ENCODE measurements at regions not wholly inside any gene's neighbourhood (a gene's known extent, or its start where the extent isn't known, plus 50 kb on each side); places are given as distances from the start of the nearest gene placed in this dataset.

DNA sequence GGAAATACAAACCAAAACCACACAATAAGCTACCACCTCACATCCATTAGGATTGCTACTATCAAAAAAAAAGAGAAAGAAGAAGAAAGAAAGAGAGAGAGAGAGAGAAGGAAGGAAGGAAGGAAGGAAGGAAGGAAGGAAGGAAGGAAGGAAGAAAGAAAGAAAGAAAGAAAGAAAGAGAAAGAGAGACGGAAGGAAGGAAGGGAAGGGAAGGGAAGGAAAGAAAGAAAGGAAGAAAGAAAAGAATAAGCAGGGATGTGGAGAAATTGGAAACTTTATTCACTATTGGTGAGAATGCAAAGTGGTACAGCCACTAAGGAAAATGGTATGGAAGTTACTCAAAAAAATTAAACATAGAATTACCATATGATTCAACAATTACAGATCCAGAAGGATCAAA lies 159.9 kb downstream of the ID4 start:
- TF ChIP-seq, protein P1, sequence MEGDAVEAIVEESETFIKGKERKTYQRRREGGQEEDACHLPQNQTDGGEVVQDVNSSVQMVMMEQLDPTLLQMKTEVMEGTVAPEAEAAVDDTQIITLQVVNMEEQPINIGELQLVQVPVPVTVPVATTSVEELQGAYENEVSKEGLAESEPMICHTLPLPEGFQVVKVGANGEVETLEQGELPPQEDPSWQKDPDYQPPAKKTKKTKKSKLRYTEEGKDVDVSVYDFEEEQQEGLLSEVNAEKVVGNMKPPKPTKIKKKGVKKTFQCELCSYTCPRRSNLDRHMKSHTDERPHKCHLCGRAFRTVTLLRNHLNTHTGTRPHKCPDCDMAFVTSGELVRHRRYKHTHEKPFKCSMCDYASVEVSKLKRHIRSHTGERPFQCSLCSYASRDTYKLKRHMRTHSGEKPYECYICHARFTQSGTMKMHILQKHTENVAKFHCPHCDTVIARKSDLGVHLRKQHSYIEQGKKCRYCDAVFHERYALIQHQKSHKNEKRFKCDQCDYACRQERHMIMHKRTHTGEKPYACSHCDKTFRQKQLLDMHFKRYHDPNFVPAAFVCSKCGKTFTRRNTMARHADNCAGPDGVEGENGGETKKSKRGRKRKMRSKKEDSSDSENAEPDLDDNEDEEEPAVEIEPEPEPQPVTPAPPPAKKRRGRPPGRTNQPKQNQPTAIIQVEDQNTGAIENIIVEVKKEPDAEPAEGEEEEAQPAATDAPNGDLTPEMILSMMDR (IDR thresholded peaks at IDR 0.05; ENCODE audit: extremely low read depth in 1 of 2, insufficient read depth in 1 of 2, low read depth in 1 of 2, low read length in 2 of 2), result no peak
- TF ChIP-seq, protein P2, sequence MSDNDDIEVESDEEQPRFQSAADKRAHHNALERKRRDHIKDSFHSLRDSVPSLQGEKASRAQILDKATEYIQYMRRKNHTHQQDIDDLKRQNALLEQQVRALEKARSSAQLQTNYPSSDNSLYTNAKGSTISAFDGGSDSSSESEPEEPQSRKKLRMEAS (IDR thresholded peaks at IDR 0.05; ENCODE audit: insufficient read depth, insufficient read length), result no peak
- TF ChIP-seq POLR2AphosphoS5 (IDR thresholded peaks at IDR 0.05; ENCODE audit: insufficient read depth, low read depth, low read length) (no peak), POLR2A (IDR thresholded peaks at IDR 0.05; ENCODE audit: low read depth, low read length) (no peak), GATA2 (IDR thresholded peaks at IDR 0.05; ENCODE audit: insufficient read depth, insufficient read length, low read depth, low read length) (no peak), EZH2 (IDR thresholded peaks at IDR 0.05; ENCODE audit: borderline replicate concordance, low read depth, low read length, severe bottlenecking) (no peak), JUN (IDR thresholded peaks at IDR 0.05; ENCODE audit: borderline replicate concordance, insufficient read depth, insufficient read length, low read depth) (no peak), MYC (IDR thresholded peaks at IDR 0.05; ENCODE audit: low read depth, low read length) (no peak)
